ENCODE measurements at regions not wholly inside any gene's neighbourhood (a gene's known extent, or its start where the extent isn't known, plus 50 kb on each side); places are given as distances from the start of the nearest gene placed in this dataset.
"Not testable (repeated sequence)": the region's sequence is repeated elsewhere in the genome, so short reads cannot be mapped to it uniquely, and the experiment has no call there.

DNA sequence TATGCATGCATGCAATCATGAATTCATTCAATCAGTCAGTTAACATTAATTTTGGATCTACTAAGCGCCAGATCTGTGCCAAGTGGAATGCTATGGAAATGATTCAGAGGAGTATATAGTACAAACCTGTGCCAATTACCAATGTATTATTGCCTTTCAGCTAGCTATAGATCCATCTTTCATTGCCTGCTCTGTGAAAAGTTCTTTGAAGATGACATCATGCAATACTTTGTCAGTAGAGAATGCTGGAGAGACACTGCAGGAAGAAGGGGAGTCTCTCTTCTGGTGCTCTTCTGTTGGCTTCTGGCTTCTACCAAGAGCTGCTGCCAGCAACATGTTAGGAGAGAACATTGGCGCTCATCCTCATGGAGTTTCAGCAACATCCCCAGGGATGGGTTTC, 81.0 kb upstream of the LMCD1 start:
- no peak for DNase-seq (ENCODE audit: low read depth in 2 of 2)

GRCh38 chr3:8421267-8421666, 80.4 kb upstream of the LMCD1 start:
- DNase-seq (ENCODE audit: low read depth in 2 of 2): no peak

- no peak for DNase-seq (ENCODE audit: low read depth in 2 of 2)
These were observed 79.9 kb upstream of the LMCD1 start for GRCh38 chr3:8421711-8422110.

DNA sequence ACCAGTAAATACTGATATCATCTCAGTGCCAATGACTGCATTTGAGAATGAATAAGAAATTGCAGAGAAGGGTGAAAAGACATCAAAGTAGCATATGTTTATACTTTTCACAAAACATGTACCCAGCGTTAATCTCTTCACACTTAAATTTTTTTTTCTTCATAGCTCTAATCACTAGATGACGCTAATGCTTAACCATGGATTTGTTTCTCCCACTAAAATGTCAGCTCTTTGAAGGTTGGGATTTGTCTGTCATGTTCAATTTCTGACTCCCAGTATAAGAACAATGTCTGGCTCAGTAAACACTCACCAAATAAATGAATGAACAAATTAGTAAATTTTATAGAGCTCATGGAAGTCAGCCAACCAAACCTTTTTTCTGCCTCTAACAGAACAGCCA, 78.3 kb upstream of the LMCD1 start:
- no peak for DNase-seq (ENCODE audit: low read depth in 2 of 2)

- no peak for DNase-seq (ENCODE audit: low read depth in 2 of 2)
These were observed 77.3 kb upstream of the LMCD1 start for GRCh38 chr3:8424281-8424680.

GRCh38 chr3:8436661-8437287, 64.8 kb upstream of the LMCD1 start:
- DNase-seq (ENCODE audit: low read depth in 2 of 2): no peak

DNA sequence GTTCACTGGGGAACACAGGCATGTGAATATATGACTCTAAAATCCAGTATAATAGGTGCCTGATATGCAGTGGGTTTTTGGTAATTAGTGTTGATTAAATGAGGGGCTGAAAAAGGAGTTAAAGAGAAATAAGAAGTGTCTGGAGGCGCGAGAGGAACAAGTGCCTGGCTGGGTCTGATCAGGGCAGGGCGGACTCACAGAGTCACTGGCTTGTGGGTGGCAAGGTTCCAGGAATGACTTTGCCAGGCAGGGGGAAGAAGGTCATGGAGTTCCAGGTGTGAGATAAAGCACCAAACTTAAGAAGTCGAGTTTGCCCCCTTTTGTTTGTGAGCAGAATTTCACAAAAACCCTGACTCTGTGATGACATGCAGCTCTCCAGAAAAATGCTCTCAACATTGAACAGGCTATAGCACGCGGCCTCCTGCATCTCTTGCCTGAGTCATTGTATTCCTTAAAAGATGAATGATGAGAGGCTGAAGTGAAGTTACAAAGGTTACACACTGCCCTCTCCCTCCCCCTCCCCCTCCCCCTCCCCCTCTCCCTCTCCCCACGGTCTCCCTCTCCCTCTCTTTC, 63.0 kb upstream of the LMCD1 start:
- no peak for DNase-seq (ENCODE audit: low read depth in 2 of 2)

- not testable (repeated sequence) for DNase-seq (ENCODE audit: low read depth in 2 of 2)
These were observed 61.5 kb upstream of the LMCD1 start for GRCh38 chr3:8440142-8440541.

DNA sequence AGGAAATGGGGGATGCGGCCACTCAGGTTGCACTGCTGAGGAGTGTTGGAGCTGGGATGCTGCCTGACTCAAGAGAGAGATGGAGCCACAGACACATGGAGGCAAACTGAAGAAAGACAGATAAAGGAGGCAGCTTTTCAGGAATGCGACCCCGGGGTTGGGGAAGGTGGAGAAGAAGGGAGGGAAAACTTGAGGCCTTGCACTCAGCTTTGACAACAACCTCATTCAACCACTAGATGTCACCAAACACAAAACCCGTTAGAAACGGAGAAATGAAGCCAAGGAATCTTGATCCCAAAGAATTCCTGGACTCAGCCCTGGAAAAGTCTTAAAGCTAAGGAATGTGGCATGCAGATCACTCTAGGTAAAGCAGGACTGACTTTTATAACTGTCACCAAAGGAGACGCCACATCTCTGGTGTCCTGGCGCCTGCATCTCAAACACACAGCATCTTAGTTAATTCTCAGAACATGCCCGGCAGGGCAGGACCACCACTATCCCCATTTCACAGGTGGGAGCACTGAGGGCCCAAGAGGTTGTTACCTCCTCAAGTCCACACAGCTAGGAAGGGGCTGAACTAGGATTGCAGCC, 59.6 kb upstream of the LMCD1 start:
- DNase-seq (ENCODE audit: low read depth in 2 of 2): no peak

DNA sequence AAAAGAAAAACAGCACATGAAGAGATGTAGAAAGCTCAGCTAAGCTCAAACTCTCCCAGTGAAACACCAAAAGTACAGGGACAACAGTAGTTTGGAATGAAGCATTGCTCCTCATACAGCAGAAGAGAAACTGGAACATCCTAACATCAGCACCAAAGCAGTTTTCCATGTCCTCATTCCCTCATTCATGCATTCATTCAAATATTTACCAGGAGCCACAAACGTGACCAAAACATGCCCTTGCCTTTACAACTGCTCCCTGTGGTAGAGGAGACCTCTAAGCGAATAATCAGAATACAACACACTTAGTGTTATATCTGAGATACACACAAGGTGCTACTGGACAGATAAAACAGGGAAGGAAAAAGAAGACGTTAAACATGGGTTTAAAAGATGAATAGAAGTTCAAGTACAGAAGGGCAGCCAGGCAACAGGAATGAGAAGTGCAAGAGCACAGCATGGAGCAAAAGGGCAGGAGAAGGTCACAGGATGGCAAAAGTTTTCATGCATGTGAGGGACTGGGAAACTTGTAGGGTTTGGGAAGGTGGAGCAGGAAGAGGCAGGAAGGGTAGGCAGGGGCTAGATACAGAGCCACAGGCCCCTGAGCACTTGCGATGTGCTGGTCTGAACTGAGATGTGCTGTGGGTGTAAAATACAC, 58.5 kb upstream of the LMCD1 start:
- no peak for DNase-seq (ENCODE audit: low read depth in 2 of 2)

DNA sequence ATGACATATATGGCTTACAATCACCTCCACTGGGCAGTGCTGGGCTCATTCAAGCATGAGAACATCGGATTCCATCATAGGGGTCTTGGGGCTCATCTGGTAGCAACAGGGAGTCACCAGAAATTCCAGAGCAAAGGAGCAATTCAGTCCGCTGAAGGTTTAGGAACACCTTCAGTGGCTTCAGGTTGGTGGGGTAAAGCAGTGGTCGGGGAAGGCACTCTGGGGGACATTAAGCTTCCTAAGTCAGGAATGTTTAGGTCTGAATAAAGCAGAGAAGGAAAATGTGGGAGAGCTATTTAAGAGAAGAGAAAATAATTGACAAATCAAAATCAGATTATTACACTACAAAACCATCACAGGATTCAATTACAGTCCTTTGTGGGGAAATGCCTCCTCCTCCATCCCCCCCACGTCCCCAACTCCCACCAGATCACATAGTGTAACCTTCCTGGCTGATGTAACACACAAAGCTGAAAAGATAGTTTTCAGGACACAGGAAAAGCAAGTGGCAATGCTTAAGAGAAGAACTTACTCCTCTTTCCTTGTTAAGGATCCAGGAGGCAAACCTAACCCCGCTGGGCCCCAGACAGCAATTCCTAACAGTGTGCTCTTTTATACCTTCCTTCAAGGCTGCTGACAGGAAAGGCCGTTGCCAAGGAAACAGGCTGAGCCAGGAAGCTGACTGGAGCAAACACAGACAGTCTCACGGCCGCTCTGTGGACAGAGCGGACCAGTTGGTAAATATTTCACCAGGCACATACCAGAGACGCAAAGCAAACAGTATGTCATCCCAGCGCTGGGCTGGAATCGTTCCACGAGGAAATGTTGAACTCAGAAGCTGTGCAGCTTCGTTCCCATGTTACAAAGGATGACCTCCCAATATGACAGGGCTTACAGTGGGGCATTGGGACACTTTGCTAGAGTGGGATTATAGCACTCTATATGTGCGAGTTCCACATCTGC, 57.5 kb upstream of the LMCD1 start:
- no peak for DNase-seq (ENCODE audit: low read depth in 2 of 2)

GRCh38 chr3:8444883-8445282, 56.7 kb upstream of the LMCD1 start:
- DNase-seq (ENCODE audit: low read depth in 2 of 2): no peak

DNA sequence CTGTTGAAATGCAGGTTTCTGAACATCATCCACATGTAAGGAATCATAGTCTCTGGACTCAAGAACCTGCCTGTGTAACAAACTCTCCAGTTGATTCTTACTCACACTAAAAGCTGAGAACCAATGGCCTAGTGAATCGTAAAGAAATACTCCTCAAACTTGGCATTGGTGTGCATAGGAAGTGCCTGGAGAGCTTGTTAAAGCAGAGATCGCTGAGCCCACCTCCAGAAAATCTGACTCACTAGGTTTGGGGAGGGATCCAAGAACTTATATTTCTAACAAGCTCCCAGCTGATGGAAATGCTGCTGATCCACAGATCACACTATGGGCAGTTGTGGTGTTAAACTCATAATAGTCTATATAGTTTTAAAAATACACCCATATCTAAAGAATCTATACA, 55.8 kb upstream of the LMCD1 start:
- DNase-seq (ENCODE audit: low read depth in 2 of 2): no peak

- DNase-seq (ENCODE audit: low read depth in 2 of 2): no peak
These were observed 54.8 kb upstream of the LMCD1 start for GRCh38 chr3:8446845-8447244.

DNA sequence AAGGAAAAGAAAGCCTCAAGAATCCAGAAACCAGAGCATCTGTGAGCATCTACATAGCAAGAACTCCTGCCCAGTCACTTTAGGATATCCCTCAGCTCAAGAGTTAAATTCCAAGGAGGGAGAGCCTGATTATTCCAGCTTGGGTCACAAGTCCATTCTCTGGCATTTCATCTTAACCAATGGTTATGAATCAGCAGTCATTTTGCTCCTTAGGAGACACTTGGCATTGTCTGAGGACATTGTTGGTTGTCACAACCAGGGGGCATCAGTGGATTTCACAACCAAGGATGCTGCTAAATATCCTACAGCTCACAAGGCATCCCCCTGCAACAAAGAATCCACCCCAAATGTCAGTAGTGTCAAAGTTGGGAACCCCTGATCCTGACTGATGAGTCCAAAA, 51.0 kb upstream of the LMCD1 start:
- no peak for DNase-seq (ENCODE audit: low read depth in 2 of 2)

GRCh38 chr3:8451696-8452095, 49.9 kb upstream of the LMCD1 start:
- no peak for DNase-seq (ENCODE audit: low read depth in 2 of 2)
